CD14-positive monocyte (primary cell): ENCODE measurements at regions not wholly inside any gene's neighbourhood (a gene's known extent, or its start where the extent isn't known, plus 50 kb on each side); places are given as distances from the start of the nearest gene placed in this dataset.
"Not testable (repeated sequence)": the region's sequence is repeated elsewhere in the genome, so short reads cannot be mapped to it uniquely, and the experiment has no call there.

Experiments used
- DNase-seq, 3 donors: peaks; one replicate each; pipeline ENCODE4 v3.0.0-alpha.2; 2011 to 2022
- H2AFZ ChIP-seq: 2 replicates; pipeline ENCODE4 v1.6.0; 2012; ENCODE audit warnings: mild to moderate bottlenecking, low read depth, low read length, inconsistent platforms; ENCODE audit not compliant: insufficient read depth, poor library complexity, severe bottlenecking
- H3K27ac ChIP-seq, 2 donors: 1 replicate in 1 of 2; 2 replicates in 1 of 2; pipeline ENCODE4 v1.5.1; 2012 to 2013; ENCODE audit warnings: low read length in 2 of 2, control low read depth in 1 of 2, inconsistent platforms in 1 of 2, low read depth in 1 of 2, mild to moderate bottlenecking in 1 of 2
- H3K27me3 ChIP-seq, 2 donors: one replicate each; pipeline versions ENCODE4 v1.6.0 to v1.6.1; 2011 to 2013; ENCODE audit warnings: low read length in 2 of 2; ENCODE audit not compliant: control insufficient read depth in 2 of 2, insufficient read depth in 2 of 2
- H3K36me3 ChIP-seq, 2 donors: replicated peaks in 1 of 2; 1 replicate in 1 of 2; 2 replicates in 1 of 2; pipeline versions ENCODE4 v1.5.1 to v1.6.1; 2012 to 2013; ENCODE audit warnings: low read length in 2 of 2, control low read depth in 1 of 2, inconsistent platforms in 1 of 2, mild to moderate bottlenecking in 1 of 2; ENCODE audit not compliant: insufficient read depth in 2 of 2, control insufficient read depth in 1 of 2
- H3K4me1 ChIP-seq, 2 donors: 1 replicate in 1 of 2; 2 replicates in 1 of 2; pipeline versions ENCODE4 v1.5.1 to v1.6.1; 2012 to 2013; ENCODE audit warnings: low read length in 2 of 2, control low read depth in 1 of 2, inconsistent platforms in 1 of 2, mild to moderate bottlenecking in 1 of 2, moderate library complexity in 1 of 2; ENCODE audit not compliant: insufficient read depth in 2 of 2, control insufficient read depth in 1 of 2
- H3K4me2 ChIP-seq: replicated peaks from 2 replicates; pipeline ENCODE3; 2012; ENCODE audit warnings: low read length, moderate library complexity, mild to moderate bottlenecking; ENCODE audit not compliant: poor library complexity, severe bottlenecking; ENCODE audit errors: extremely low read depth
- H3K4me3 ChIP-seq, 3 experiments: fragments of 200-600 bp in 1 of 3; sonication (generic) in 1 of 3; replicated peaks in 1 of 3; 1 replicate in 2 of 3; 2 replicates in 1 of 3; pipeline ENCODE4 v1.5.1; 2011 to 2013; ENCODE audit warnings: low read length in 3 of 3, mild to moderate bottlenecking in 3 of 3, control low read depth in 2 of 3, low read depth in 2 of 3, inconsistent platforms in 1 of 3, moderate library complexity in 1 of 3
- H3K79me2 ChIP-seq: 2 replicates; pipeline ENCODE4 v1.6.0; 2012; ENCODE audit warnings: mild to moderate bottlenecking, control low read depth, inconsistent platforms, low read length, moderate library complexity; ENCODE audit not compliant: insufficient read depth
- H3K9ac ChIP-seq: 2 replicates; pipeline ENCODE4 v1.6.0; 2017; ENCODE audit warnings: low read length, mild to moderate bottlenecking; ENCODE audit not compliant: insufficient read depth, poor library complexity, severe bottlenecking
- H3K9me3 ChIP-seq, 2 donors: replicated peaks in 1 of 2; 1 replicate in 1 of 2; 2 replicates in 1 of 2; pipeline versions ENCODE4 v1.5.1 to v1.6.1; 2012 to 2013; ENCODE audit warnings: low read length in 2 of 2, control low read depth in 1 of 2; ENCODE audit not compliant: control insufficient read depth in 1 of 2, insufficient read depth in 1 of 2
- H4K20me1 ChIP-seq: 2 replicates; pipeline ENCODE4 v1.6.0; 2012; ENCODE audit warnings: mild to moderate bottlenecking, low read length, control low read depth, moderate library complexity; ENCODE audit not compliant: insufficient read depth
- H3K27ac Mint-ChIP-seq, 7 donors: one replicate each; pipeline ENCODE4 v1.8.0; 2020; ENCODE audit warnings: mild to moderate bottlenecking in 7 of 7, mixed read lengths in 7 of 7, moderate library complexity in 6 of 7, inconsistent platforms in 2 of 7
- H3K27me3 Mint-ChIP-seq, 3 donors: one replicate each; pipeline ENCODE4 v1.8.0; 2021 to 2022; ENCODE audit warnings: low read depth in 3 of 3, mild to moderate bottlenecking in 3 of 3, mixed read lengths in 3 of 3, moderate library complexity in 3 of 3, inconsistent platforms in 1 of 3
- H3K36me3 Mint-ChIP-seq, 2 donors: one replicate each; pipeline ENCODE4 v1.8.0; 2020; ENCODE audit warnings: mixed read lengths in 2 of 2, inconsistent platforms in 1 of 2, mild to moderate bottlenecking in 1 of 2
- H3K4me1 Mint-ChIP-seq: one replicate; pipeline ENCODE4 v1.8.0; 2020; ENCODE audit warnings: mild to moderate bottlenecking, mixed read lengths
- H3K4me3 Mint-ChIP-seq, 2 donors: one replicate each; pipeline ENCODE4 v1.8.0; 2020; ENCODE audit warnings: mild to moderate bottlenecking in 2 of 2, mixed read lengths in 2 of 2, moderate library complexity in 1 of 2
- H3K9me3 Mint-ChIP-seq, 7 donors: one replicate each; pipeline ENCODE4 v1.8.0; 2020 to 2022; ENCODE audit warnings: mixed read lengths in 7 of 7, mild to moderate bottlenecking in 6 of 7, moderate library complexity in 6 of 7, inconsistent platforms in 2 of 7
- WGBS: methylation state at CpG from one replicate; pipeline ENCODE4 v1.1.5; 2013; ENCODE audit warnings: missing lambda C conversion rate; ENCODE audit not compliant: insufficient coverage; 5-methylcytosine and 5-hydroxymethylcytosine counted together
- intact Hi-C, 2 donors: fragments of 100-400 bp; cut with micrococcal nuclease; formaldehyde crosslinking; loops; one replicate each; pipeline versions ENCODE4 v1.15.0 to v1.15.1; 2023
- TF ChIP-seq, protein P1 (sequence below): fragments of 200-600 bp; IDR thresholded peaks from one replicate; pipeline ENCODE4 v1.8.0; 2022; ENCODE audit warnings: antibody characterized with exemption, mild to moderate bottlenecking

DNA sequence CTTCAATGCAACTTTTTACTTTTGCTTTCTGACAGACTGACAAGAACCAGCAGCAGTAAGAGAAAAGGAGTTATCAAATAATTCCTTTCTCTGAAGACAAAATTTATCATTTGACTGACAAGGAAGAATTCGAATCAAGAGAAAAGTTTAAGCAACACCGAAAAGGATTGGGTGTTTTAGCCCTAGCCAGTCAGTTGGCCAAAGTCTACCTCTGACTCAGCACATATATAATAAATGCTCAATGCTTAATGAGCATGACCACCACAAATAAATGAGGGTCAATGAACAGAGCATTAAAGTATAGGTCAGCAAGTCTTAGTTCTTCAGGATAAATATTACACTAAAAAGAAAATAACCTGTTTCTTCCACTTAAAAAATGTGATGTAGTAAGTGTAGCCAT lies 1603.5 kb upstream of the C9orf72 start:
- TF ChIP-seq, protein P1, sequence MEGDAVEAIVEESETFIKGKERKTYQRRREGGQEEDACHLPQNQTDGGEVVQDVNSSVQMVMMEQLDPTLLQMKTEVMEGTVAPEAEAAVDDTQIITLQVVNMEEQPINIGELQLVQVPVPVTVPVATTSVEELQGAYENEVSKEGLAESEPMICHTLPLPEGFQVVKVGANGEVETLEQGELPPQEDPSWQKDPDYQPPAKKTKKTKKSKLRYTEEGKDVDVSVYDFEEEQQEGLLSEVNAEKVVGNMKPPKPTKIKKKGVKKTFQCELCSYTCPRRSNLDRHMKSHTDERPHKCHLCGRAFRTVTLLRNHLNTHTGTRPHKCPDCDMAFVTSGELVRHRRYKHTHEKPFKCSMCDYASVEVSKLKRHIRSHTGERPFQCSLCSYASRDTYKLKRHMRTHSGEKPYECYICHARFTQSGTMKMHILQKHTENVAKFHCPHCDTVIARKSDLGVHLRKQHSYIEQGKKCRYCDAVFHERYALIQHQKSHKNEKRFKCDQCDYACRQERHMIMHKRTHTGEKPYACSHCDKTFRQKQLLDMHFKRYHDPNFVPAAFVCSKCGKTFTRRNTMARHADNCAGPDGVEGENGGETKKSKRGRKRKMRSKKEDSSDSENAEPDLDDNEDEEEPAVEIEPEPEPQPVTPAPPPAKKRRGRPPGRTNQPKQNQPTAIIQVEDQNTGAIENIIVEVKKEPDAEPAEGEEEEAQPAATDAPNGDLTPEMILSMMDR = no peak
- peaks cover 0 to 3% (median 0%) of the 10 kb centered on the region in 3 donors for H3K27me3 Mint-ChIP-seq
- no peaks in the 10 kb centered on the region for H3K36me3 Mint-ChIP-seq
- H3K4me1 Mint-ChIP-seq = no peaks in the 10 kb centered on the region
- Histone ChIP-seq H3K79me2 (no peaks in the 10 kb centered on the region), H3K36me3 (no peaks in the 10 kb centered on the region), H3K4me1 (no peaks in the 10 kb centered on the region), H3K9me3 (no peaks in the 10 kb centered on the region), H3K27ac (no peak overlapping the region), H2AFZ (no peak overlapping the region), H3K9ac (no peak overlapping the region), H3K4me3 (no peak overlapping the region), H3K27me3 (no peaks in the 10 kb centered on the region), H3K4me2 (no peak overlapping the region), H4K20me1 (no peaks in the 10 kb centered on the region)
- no peak overlapping the region for H3K4me3 Mint-ChIP-seq
- WGBS = no CpG with 5 or more reads among the region's 2 CpGs
- no peak for DNase-seq
- H3K27ac Mint-ChIP-seq = no peak overlapping the region
- peaks cover 0 to 3% (median 0%) of the 10 kb centered on the region in 7 donors for H3K9me3 Mint-ChIP-seq
- intact Hi-C loops = no loop called here

DNA sequence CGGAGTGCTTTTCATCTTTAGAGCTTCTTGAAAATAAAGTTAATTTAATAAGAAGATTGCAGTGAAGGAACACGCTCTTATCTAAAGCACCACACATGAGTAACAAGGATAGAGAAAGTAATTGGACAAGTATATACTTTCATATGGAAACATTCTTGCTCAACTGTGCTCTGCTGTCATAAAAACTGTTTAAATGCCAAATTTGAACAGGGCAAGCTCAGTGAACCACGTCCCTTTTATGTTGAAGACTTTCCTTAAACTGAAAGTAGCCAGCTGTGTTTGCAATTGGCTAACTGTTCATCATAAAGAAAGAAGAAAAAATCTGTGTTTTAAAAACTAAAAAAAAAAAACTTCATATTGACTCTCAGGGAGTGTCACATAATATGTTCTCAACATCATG lies 1610.7 kb upstream of the C9orf72 start:
- no peaks in the 10 kb centered on the region for H3K27me3 Mint-ChIP-seq
- no peaks in the 10 kb centered on the region for H3K79me2 ChIP-seq
- no peak overlapping the region for H3K9ac ChIP-seq
- H3K4me3 Mint-ChIP-seq = no peak overlapping the region
- H3K27me3 ChIP-seq = no peaks in the 10 kb centered on the region
- no peaks in the 10 kb centered on the region for H3K36me3 Mint-ChIP-seq
- H3K4me3 ChIP-seq = no peak overlapping the region
- no peak for DNase-seq
- no peaks in the 10 kb centered on the region for H3K4me1 Mint-ChIP-seq
- H3K27ac ChIP-seq = no peak overlapping the region
- no peak overlapping the region for H2AFZ ChIP-seq
- H3K4me1 ChIP-seq = no peaks in the 10 kb centered on the region
- H3K9me3 ChIP-seq = no peaks in the 10 kb centered on the region
- no peaks in the 10 kb centered on the region for H4K20me1 ChIP-seq
- H3K36me3 ChIP-seq = no peaks in the 10 kb centered on the region
- H3K9me3 Mint-ChIP-seq = peaks cover 0 to 4% (median 2%) of the 10 kb centered on the region in 7 donors
- no peak overlapping the region for H3K27ac Mint-ChIP-seq
- no peak overlapping the region for H3K4me2 ChIP-seq
- TF ChIP-seq, protein P1 = no peak
- intact Hi-C loops = no loop called here
- WGBS = no CpG with 5 or more reads among the region's 3 CpGs

DNA sequence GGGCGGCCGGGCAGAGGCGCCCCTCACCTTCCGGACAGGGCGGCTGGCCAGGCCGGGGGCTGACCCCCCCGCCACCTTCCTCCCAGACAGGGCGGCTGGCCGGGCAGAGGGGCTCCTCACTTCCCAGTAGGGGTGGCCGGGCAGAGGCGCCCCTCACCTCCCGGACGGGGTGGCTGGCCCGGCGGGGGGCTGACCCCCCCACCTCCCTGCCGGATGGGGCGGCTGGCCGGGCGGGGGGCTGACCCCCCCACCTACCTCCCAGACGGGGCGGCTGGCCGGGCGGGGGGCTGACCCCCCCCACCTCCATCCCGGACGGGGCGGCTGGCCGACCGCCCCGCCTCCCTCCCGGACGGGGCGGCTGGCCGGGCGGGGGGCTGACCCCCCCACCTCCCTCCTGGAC lies 1615.5 kb upstream of the C9orf72 start:
- H3K36me3 ChIP-seq, H3K27ac Mint-ChIP-seq, H3K9ac ChIP-seq, H3K4me3 ChIP-seq, H3K27me3 ChIP-seq, H4K20me1 ChIP-seq, H3K4me3 Mint-ChIP-seq, intact Hi-C loops, H3K36me3 Mint-ChIP-seq, H3K79me2 ChIP-seq, H3K4me1 Mint-ChIP-seq, DNase-seq, H3K4me1 ChIP-seq, H3K27ac ChIP-seq, H3K9me3 ChIP-seq, H3K4me2 ChIP-seq, H3K9me3 Mint-ChIP-seq, H3K27me3 Mint-ChIP-seq, H2AFZ ChIP-seq: not testable (repeated sequence)
- no CpG with 5 or more reads among the region's 34 CpGs for WGBS

DNA sequence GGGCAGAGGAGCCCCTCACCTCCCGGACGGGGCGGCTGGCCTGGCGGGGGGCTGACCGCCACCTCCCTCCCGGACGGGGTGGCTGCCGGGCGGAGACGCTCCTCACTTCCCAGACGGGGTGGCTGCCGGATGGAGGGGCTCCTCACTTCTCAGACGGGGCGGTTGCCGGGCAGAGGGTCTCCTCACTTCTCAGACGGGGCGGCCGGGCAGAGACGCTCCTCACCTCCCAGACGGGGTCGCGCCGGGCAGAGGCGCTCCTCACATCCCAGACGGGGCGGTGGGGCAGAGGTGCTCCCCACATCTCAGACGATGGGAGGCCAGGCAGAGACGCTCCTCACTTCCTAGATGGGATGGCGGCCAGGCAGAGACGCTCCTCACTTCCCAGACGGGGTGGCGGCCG lies 1615.9 kb upstream of the C9orf72 start:
- H3K4me3 Mint-ChIP-seq, H3K27me3 ChIP-seq, H3K9ac ChIP-seq, H3K36me3 Mint-ChIP-seq, DNase-seq, intact Hi-C loops, H4K20me1 ChIP-seq, H3K4me2 ChIP-seq, H2AFZ ChIP-seq, H3K4me1 Mint-ChIP-seq, H3K9me3 Mint-ChIP-seq, H3K4me1 ChIP-seq, H3K27me3 Mint-ChIP-seq, H3K9me3 ChIP-seq, H3K27ac ChIP-seq, H3K79me2 ChIP-seq, H3K27ac Mint-ChIP-seq, H3K36me3 ChIP-seq, H3K4me3 ChIP-seq: not testable (repeated sequence)
- WGBS = 95% methylated on average over 13 of the region's 33 CpGs
